Esophagus squamous epithelium (tissue), 5 donors: ENCODE measurements at regions not wholly inside any gene's neighbourhood (a gene's known extent, or its start where the extent isn't known, plus 50 kb on each side); places are given as distances from the start of the nearest gene placed in this dataset.

Experiments used
- DNase-seq: peaks from one replicate; lab custom pipeline; 2025; lab: John Stamatoyannopoulos, UW
- H3K27ac ChIP-seq, 4 donors: fragments of 200-600 bp; sonication (generic); one replicate each; pipeline ENCODE4 v1.5.1; 2016 to 2019; ENCODE audit warnings: mild to moderate bottlenecking in 1 of 4
- H3K27me3 ChIP-seq, 4 donors: fragments of 200-600 bp; sonication (generic); 1 replicate in 3 of 4; 2 replicates in 1 of 4; pipeline versions ENCODE4 v1.5.1 to v1.6.0; 2017 to 2021; ENCODE audit warnings: antibody characterized with exemption in 1 of 4
- H3K36me3 ChIP-seq, 3 donors: fragments of 200-600 bp; sonication (generic); one replicate each; pipeline ENCODE4 v1.5.1; 2016 to 2019
- H3K4me1 ChIP-seq, 3 donors: fragments of 200-600 bp; sonication (generic); one replicate each; pipeline ENCODE4 v1.5.1; 2017 to 2019
- H3K4me3 ChIP-seq, 4 donors: fragments of 200-600 bp; sonication (generic); 1 replicate in 3 of 4; 2 replicates in 1 of 4; pipeline ENCODE4 v1.5.1; 2016 to 2019; ENCODE audit warnings: mild to moderate bottlenecking in 2 of 4, moderate library complexity in 1 of 4
- H3K9me3 ChIP-seq, 3 donors: fragments of 200-600 bp; sonication (generic); one replicate each; pipeline ENCODE4 v1.5.1; 2016 to 2019
- CTCF ChIP-seq, 6 experiments: fragments of 450-650 bp in 4 of 6; fragments of 200-600 bp in 2 of 6; sonication (generic) in 2 of 6; IDR thresholded peaks; one replicate each; pipeline ENCODE4 v1.5.1; 2016 to 2019; ENCODE audit warnings: antibody characterized with exemption in 6 of 6, mild to moderate bottlenecking in 4 of 6, moderate library complexity in 4 of 6
- POLR2A ChIP-seq, 4 donors: fragments of 450-650 bp; IDR thresholded peaks; one replicate each; pipeline ENCODE4 v1.6.1; 2017; ENCODE audit warnings: antibody characterized with exemption in 4 of 4, mild to moderate bottlenecking in 4 of 4, moderate library complexity in 3 of 4
- WGBS, 2 donors: methylation state at CpG; one replicate each; pipeline ENCODE4 v1.1.5; 2018; 5-methylcytosine and 5-hydroxymethylcytosine counted together
- intact Hi-C: fragments of 100-400 bp; cut with DNase I; formaldehyde crosslinking; loops from one replicate; pipeline ENCODE4 v1.15.0; 2022
- donor health status: DM: yes; HTN: yes; CAD: no.

- intact Hi-C loops = no loop called here
- no peak for DNase-seq
- TF ChIP-seq CTCF (IDR thresholded peaks at IDR 0.05) (no peak), POLR2A (IDR thresholded peaks at IDR 0.05) (no peak)
- no peaks in the 10 kb centered on the region for H3K9me3 ChIP-seq
- WGBS, 2 donors = 53 to 56% methylated on average over 1 of the region's 1 CpG
- no peaks in the 10 kb centered on the region for H3K27me3 ChIP-seq
- no peaks in the 10 kb centered on the region for H3K36me3 ChIP-seq
- H3K4me3 ChIP-seq = no peak overlapping the region
- no peaks in the 10 kb centered on the region for H3K4me1 ChIP-seq
- H3K27ac ChIP-seq = no peak overlapping the region
Measured at GRCh38 chr16:80327740-80328139, 213.1 kb upstream of the DYNLRB2 start.

- no peaks in the 10 kb centered on the region for H3K9me3 ChIP-seq
- no peaks in the 10 kb centered on the region for H3K4me1 ChIP-seq
- DNase-seq = no peak
- WGBS, 2 donors = 61 to 74% methylated on average over 3 of the region's 3 CpGs
- no peak overlapping the region for H3K4me3 ChIP-seq
- TF ChIP-seq POLR2A (IDR thresholded peaks at IDR 0.05) (no peak), CTCF (IDR thresholded peaks at IDR 0.05) (no peak)
- no peaks in the 10 kb centered on the region for H3K36me3 ChIP-seq
- intact Hi-C loops = no loop called here
- no peaks in the 10 kb centered on the region for H3K27me3 ChIP-seq
- H3K27ac ChIP-seq = no peak overlapping the region
Measured at GRCh38 chr16:80324371-80324770, 216.4 kb upstream of the DYNLRB2 start.

GRCh38 chr16:80323808-80324195, 217.0 kb upstream of the DYNLRB2 start:
- H3K27me3 ChIP-seq = no peaks in the 10 kb centered on the region
- H3K9me3 ChIP-seq = no peaks in the 10 kb centered on the region
- 87 to 88% methylated on average over 2 to 3 of the region's 3 CpGs for WGBS, 2 donors
- H3K36me3 ChIP-seq = no peaks in the 10 kb centered on the region
- no peak for TF ChIP-seq POLR2A (IDR thresholded peaks at IDR 0.05)
- no peak for TF ChIP-seq CTCF (IDR thresholded peaks at IDR 0.05)
- no peaks in the 10 kb centered on the region for H3K4me1 ChIP-seq
- H3K4me3 ChIP-seq = no peak overlapping the region
- H3K27ac ChIP-seq = no peak overlapping the region
- intact Hi-C loops = no loop called here
- no peak for DNase-seq

GRCh38 chr16:80323187-80323807, 217.5 kb upstream of the DYNLRB2 start:
- no peaks in the 10 kb centered on the region for H3K4me1 ChIP-seq
- TF ChIP-seq CTCF (IDR thresholded peaks at IDR 0.05) (no peak), POLR2A (IDR thresholded peaks at IDR 0.05) (no peak)
- DNase-seq = no peak
- H3K9me3 ChIP-seq = no peaks in the 10 kb centered on the region
- H3K36me3 ChIP-seq = no peaks in the 10 kb centered on the region
- H3K27me3 ChIP-seq = no peaks in the 10 kb centered on the region
- H3K4me3 ChIP-seq = no peak overlapping the region
- H3K27ac ChIP-seq = no peak overlapping the region
- intact Hi-C loops = no loop called here
- WGBS, 2 donors = 87 to 94% methylated on average over 12 of the region's 13 CpGs

GRCh38 chr16:80319181-80319580, 221.6 kb upstream of the DYNLRB2 start:
- no peak for DNase-seq
- Histone ChIP-seq H3K9me3 (no peaks in the 10 kb centered on the region), H3K27me3 (no peaks in the 10 kb centered on the region), H3K36me3 (no peaks in the 10 kb centered on the region), H3K4me3 (no peak overlapping the region), H3K4me1 (no peaks in the 10 kb centered on the region), H3K27ac (no peak overlapping the region)
- WGBS, 2 donors = 54 to 67% methylated on average over 1 to 3 of the region's 3 CpGs
- intact Hi-C loops = no loop called here
- TF ChIP-seq CTCF (IDR thresholded peaks at IDR 0.05) = peak in 1 of 6 experiments; percentile 22
- TF ChIP-seq POLR2A (IDR thresholded peaks at IDR 0.05) = no peak
